ENCODE measurements at regions not wholly inside any gene's neighbourhood (a gene's known extent, or its start where the extent isn't known, plus 50 kb on each side); places are given as distances from the start of the nearest gene placed in this dataset.
"Not testable (repeated sequence)": the region's sequence is repeated elsewhere in the genome, so short reads cannot be mapped to it uniquely, and the experiment has no call there.

- ATAC-seq (no peak), DNase-seq (no peak)
- H3K27me3 ChIP-seq = no peaks in the 10 kb centered on the region
- H3K36me3 ChIP-seq = no peaks in the 10 kb centered on the region
- H3K4me1 ChIP-seq = no peaks in the 10 kb centered on the region
- intact Hi-C loops (cut with DNase I) = no loop called here
- H3K9me3 ChIP-seq = no peaks in the 10 kb centered on the region
- H3K27ac ChIP-seq = no peak overlapping the region
- no peak overlapping the region for H3K4me3 ChIP-seq
- TF ChIP-seq CTCF (IDR thresholded peaks at IDR 0.05) = no peak
- TF ChIP-seq POLR2A (IDR thresholded peaks at IDR 0.05) = no peak
- WGBS (ENCODE audit: insufficient coverage, low coverage, low lambda C conversion rate, missing lambda C conversion rate) = 38% methylated on average over 2 of the region's 2 CpGs
Observed at GRCh38 chr5:91794455-91794854, 411.3 kb upstream of the ARRDC3 start.

- H3K4me1 ChIP-seq = no peaks in the 10 kb centered on the region
- WGBS (ENCODE audit: insufficient coverage, low coverage, low lambda C conversion rate, missing lambda C conversion rate) = 3% methylated on average over 1 of the region's 1 CpG
- no peak for TF ChIP-seq CTCF (IDR thresholded peaks at IDR 0.05)
- no peak for TF ChIP-seq POLR2A (IDR thresholded peaks at IDR 0.05)
- DNase-seq (no peak), ATAC-seq (no peak)
- H3K27ac ChIP-seq = no peak overlapping the region
- no peaks in the 10 kb centered on the region for H3K27me3 ChIP-seq
- no peaks in the 10 kb centered on the region for H3K9me3 ChIP-seq
- no peak overlapping the region for H3K4me3 ChIP-seq
- H3K36me3 ChIP-seq = no peaks in the 10 kb centered on the region
- intact Hi-C loops (cut with DNase I) = no loop called here
Observed at GRCh38 chr5:91787718-91788117, 404.6 kb upstream of the ARRDC3 start.

- H3K4me3 ChIP-seq = no peak overlapping the region
- H3K36me3 ChIP-seq = no peaks in the 10 kb centered on the region
- H3K9me3 ChIP-seq = no peaks in the 10 kb centered on the region
- intact Hi-C loops (cut with DNase I) = no loop called here
- no peaks in the 10 kb centered on the region for H3K27me3 ChIP-seq
- ATAC-seq = no peak
- TF ChIP-seq CTCF (IDR thresholded peaks at IDR 0.05) (no peak), POLR2A (IDR thresholded peaks at IDR 0.05) (no peak)
- H3K4me1 ChIP-seq = no peaks in the 10 kb centered on the region
- WGBS (ENCODE audit: insufficient coverage, low coverage, low lambda C conversion rate, missing lambda C conversion rate) = 58% methylated on average over 2 of the region's 2 CpGs
- H3K27ac ChIP-seq = no peak overlapping the region
- no peak for DNase-seq
Observed at GRCh38 chr5:91777671-91778070, 394.6 kb upstream of the ARRDC3 start.

- Histone ChIP-seq H3K27ac (no peak overlapping the region), H3K9me3 (no peaks in the 10 kb centered on the region), H3K4me1 (no peaks in the 10 kb centered on the region), H3K36me3 (no peaks in the 10 kb centered on the region), H3K4me3 (no peak overlapping the region), H3K27me3 (no peaks in the 10 kb centered on the region)
- intact Hi-C loops (cut with DNase I) = no loop called here
- no peak for TF ChIP-seq POLR2A (IDR thresholded peaks at IDR 0.05)
- no peak for TF ChIP-seq CTCF (IDR thresholded peaks at IDR 0.05)
- no peak for DNase-seq
- 55% methylated on average over 2 of the region's 2 CpGs for WGBS (ENCODE audit: insufficient coverage, low coverage, low lambda C conversion rate, missing lambda C conversion rate)
- ATAC-seq = no peak
Observed at GRCh38 chr5:91776249-91776648, 393.1 kb upstream of the ARRDC3 start.

GRCh38 chr5:91770400-91770799 is 387.3 kb upstream of the ARRDC3 start:
- Histone ChIP-seq H3K36me3 (no peaks in the 10 kb centered on the region), H3K27ac (no peak overlapping the region), H3K9me3 (no peaks in the 10 kb centered on the region), H3K4me3 (no peak overlapping the region), H3K4me1 (no peaks in the 10 kb centered on the region), H3K27me3 (no peaks in the 10 kb centered on the region)
- 77% methylated on average over 2 of the region's 2 CpGs for WGBS (ENCODE audit: insufficient coverage, low coverage, low lambda C conversion rate, missing lambda C conversion rate)
- no peak for TF ChIP-seq POLR2A (IDR thresholded peaks at IDR 0.05)
- TF ChIP-seq CTCF (IDR thresholded peaks at IDR 0.05) = no peak
- no peak for DNase-seq
- no peak for ATAC-seq
- intact Hi-C loops (cut with DNase I) = no loop called here

- H3K27me3 ChIP-seq = not testable (repeated sequence)
- WGBS (ENCODE audit: insufficient coverage, low coverage, low lambda C conversion rate, missing lambda C conversion rate) = 76% methylated on average over 4 of the region's 4 CpGs
Observed at GRCh38 chr5:91757383-91757782, 374.3 kb upstream of the ARRDC3 start.

More at GRCh38 chr5:91757383-91757782, 374.3 kb upstream of the ARRDC3 start:
- H3K36me3 ChIP-seq; intact Hi-C loops (cut with DNase I); H3K9me3 ChIP-seq; DNase-seq; H3K4me3 ChIP-seq; H3K27ac ChIP-seq; H3K4me1 ChIP-seq; ATAC-seq: not testable (repeated sequence)
